C1 segment of cervical spinal cord (tissue), 14 donors: ENCODE measurements at regions not wholly inside any gene's neighbourhood (a gene's known extent, or its start where the extent isn't known, plus 50 kb on each side); places are given as distances from the start of the nearest gene placed in this dataset.

ENCODE experiments used
- DNase-seq, 14 donors: peaks; one replicate each; lab custom pipeline; 2025; lab: John Stamatoyannopoulos, UW

- no peak for DNase-seq
These were observed 376.7 kb downstream of the DNAH5 start for GRCh38 chr5:13567819-13568218.

GRCh38 chr5:13566871-13567339, 377.6 kb downstream of the DNAH5 start:
- DNase-seq, result no peak

GRCh38 chr5:13558408-13558807, 386.1 kb downstream of the DNAH5 start:
- DNase-seq, result no peak

GRCh38 chr5:13553896-13554295, 390.6 kb downstream of the DNAH5 start:
- peak in 1 of 14 donors; percentile 1 for DNase-seq

GRCh38 chr5:13552361-13552760, 392.1 kb downstream of the DNAH5 start:
- DNase-seq, result no peak

GRCh38 chr5:13551645-13552044, 392.8 kb downstream of the DNAH5 start:
- no peak for DNase-seq

- no peak for DNase-seq
These were observed 404.2 kb downstream of the DNAH5 start for GRCh38 chr5:13540168-13540750.

GRCh38 chr5:13536933-13537332, 407.6 kb downstream of the DNAH5 start:
- no peak for DNase-seq

- DNase-seq, result no peak
These were observed 410.7 kb downstream of the DNAH5 start for GRCh38 chr5:13533833-13534232.

- DNase-seq, result no peak
These were observed 415.2 kb downstream of the DNAH5 start for GRCh38 chr5:13529300-13529699.

- no peak for DNase-seq
These were observed 419.6 kb downstream of the DNAH5 start for GRCh38 chr5:13524936-13525335.

GRCh38 chr5:13519131-13519530, 425.4 kb downstream of the DNAH5 start:
- no peak for DNase-seq

GRCh38 chr5:13516195-13516594, 428.3 kb downstream of the DNAH5 start:
- DNase-seq, result no peak

GRCh38 chr5:13511442-13511841, 433.0 kb downstream of the DNAH5 start:
- no peak for DNase-seq

- DNase-seq, result no peak
These were observed 433.9 kb downstream of the DNAH5 start for GRCh38 chr5:13510616-13511015.

GRCh38 chr5:13508559-13508958, 435.9 kb downstream of the DNAH5 start:
- no peak for DNase-seq

- DNase-seq, result no peak
These were observed 439.2 kb downstream of the DNAH5 start for GRCh38 chr5:13505326-13505725.

- DNase-seq, result no peak
These were observed 441.5 kb downstream of the DNAH5 start for GRCh38 chr5:13503017-13503416.

GRCh38 chr5:13501176-13501575, 443.3 kb downstream of the DNAH5 start:
- no peak for DNase-seq

- DNase-seq, result no peak
These were observed 446.2 kb downstream of the DNAH5 start for GRCh38 chr5:13498279-13498678.

- DNase-seq, result no peak
These were observed 456.1 kb downstream of the DNAH5 start for GRCh38 chr5:13488254-13488931.

- no peak for DNase-seq
These were observed 463.7 kb downstream of the DNAH5 start for GRCh38 chr5:13480834-13481233.

GRCh38 chr5:13478831-13479465, 465.5 kb downstream of the DNAH5 start:
- peak in 2 of 14 donors; percentile 1 to 14 for DNase-seq
